G401 (cell line): ENCODE measurements at regions not wholly inside any gene's neighbourhood (a gene's known extent, or its start where the extent isn't known, plus 50 kb on each side); places are given as distances from the start of the nearest gene placed in this dataset.
"Not testable (repeated sequence)": the region's sequence is repeated elsewhere in the genome, so short reads cannot be mapped to it uniquely, and the experiment has no call there.

Experiments used
- DNase-seq: peaks from one replicate; pipeline ENCODE4 v3.0.0-alpha.2; 2015; ENCODE audit warnings: low spot score
- in situ Hi-C: cut with HindIII; loops from 2 replicates; pipeline ENCODE4 v1.10.0; 2016; ENCODE audit warnings: low sequenced_read_pairs, mixed read lengths

DNA sequence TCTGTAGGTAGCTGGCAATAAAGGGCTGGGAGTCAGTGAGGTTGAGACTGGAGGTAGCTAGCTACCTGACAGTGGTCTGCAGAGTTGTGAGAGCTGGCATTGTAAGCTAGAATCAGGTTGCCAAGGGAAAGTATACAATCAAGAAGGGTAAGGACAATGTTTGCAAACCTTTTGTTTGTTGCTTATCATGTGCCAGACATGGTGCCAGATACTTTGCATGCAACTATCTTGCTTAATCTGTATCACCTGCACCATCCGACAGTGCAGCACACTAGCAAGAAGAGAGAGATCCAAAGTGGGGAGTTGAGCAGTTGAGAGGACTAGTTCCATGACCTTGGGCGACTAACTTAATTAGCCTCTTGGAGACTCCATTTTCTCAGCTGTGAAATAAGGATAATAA is 236.4 kb downstream of the PDCD6IP start:
- no peak for DNase-seq
- in situ Hi-C loops: no loop called here

DNA sequence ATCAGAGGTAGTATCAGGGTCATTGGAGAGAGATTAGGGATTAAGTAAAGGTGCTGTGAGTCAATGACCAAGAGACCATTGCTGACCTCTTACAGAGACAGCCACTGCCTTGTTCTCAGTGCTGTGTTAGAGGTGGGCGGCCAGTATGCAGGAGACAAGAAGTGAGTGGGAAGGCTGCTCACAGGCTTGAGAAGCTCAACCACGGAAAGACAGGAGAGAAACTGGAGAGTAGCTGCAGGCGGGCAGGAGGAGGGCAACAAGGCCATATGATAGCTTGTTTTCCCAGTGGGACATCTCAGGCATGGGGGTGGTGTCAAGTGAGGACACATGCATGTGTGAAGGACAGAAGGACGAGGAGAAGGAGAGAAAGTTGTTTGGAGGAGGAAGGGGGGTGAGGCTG is 237.3 kb downstream of the PDCD6IP start:
- DNase-seq: no peak
- in situ Hi-C loops: no loop called here

DNA sequence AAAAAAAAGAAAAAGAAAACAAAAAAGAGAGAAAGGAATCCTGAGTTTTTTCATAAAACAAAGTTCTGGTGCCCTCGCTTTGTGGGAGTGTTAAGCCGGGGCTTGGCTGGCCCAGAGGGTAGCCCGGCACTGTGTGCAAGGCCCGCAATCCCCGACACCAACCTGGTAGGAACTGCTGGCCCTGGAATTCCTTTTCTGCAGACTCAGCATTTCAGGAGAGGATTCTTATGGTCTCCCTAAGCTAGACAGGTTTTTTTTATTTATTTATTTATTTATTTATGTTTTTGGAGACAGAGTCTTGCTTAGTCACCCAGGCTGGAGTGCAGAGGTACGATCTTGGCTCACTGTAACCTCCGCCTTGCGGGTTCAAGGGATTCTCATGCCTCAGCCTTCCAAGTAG is 238.8 kb downstream of the PDCD6IP start:
- in situ Hi-C loops: no loop called here

DNA sequence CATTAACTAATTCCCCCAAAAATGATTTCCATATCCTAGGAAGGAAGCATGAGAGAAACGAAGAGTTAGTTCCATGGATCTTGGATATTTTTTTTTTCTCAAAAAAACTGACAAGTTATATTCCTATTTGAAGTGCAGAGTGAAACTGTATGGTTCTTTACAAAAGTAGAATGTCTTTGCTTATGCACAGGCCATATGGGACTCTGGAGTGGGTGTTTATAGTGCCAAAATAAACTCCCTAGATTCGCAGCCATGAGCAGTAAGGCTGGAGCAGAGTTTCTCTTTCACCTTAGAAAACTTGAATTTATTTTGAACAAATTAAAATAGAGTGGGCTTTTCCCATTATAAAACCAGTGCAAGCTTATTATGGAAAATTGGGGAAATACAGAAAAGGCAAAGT is 239.7 kb downstream of the PDCD6IP start:
- in situ Hi-C loops: no loop called here
- DNase-seq: no peak

More for the DNA sequence above, 238.8 kb downstream of the PDCD6IP start:
- DNase-seq: no peak

DNA sequence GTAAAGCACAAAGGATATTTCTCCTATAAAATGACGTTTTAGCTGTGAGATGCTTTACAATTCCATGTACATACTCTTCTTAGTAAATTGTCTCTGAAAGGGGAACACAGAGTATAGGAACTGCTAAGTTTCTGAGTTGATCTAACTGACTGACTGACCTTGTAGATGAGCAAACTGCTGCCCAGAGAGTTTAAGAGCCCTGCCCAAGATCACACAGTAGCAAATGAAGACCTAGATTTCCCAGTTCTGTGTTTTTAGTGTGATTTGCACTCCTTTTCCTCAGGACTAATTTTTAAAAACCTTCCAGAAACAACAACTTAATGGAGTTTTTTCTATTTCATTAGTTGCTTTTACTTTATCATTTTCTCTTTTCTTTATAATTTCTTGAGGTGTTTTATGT is 247.7 kb downstream of the PDCD6IP start:
- DNase-seq: no peak
- in situ Hi-C loops: no loop called here

DNA sequence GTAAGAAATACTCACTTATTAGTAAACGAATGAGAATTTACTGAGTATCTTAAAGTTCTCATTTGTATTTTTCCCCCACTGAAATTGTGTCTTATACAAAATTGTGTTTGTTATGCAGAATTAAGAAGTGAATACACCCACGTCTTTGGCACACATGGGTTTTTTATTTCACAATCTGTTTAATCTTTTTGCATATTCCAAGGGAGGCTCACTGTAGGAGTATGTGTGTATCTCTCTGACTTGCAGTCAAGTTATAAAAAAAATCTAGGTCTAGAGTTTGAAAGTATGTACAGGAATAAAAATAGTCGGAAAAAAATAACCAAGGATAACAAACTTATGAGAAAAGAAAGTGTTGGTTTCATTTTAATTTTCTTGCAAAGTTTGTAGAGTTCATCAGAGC is 255.2 kb downstream of the PDCD6IP start:
- DNase-seq: no peak
- in situ Hi-C loops: no loop called here

DNA sequence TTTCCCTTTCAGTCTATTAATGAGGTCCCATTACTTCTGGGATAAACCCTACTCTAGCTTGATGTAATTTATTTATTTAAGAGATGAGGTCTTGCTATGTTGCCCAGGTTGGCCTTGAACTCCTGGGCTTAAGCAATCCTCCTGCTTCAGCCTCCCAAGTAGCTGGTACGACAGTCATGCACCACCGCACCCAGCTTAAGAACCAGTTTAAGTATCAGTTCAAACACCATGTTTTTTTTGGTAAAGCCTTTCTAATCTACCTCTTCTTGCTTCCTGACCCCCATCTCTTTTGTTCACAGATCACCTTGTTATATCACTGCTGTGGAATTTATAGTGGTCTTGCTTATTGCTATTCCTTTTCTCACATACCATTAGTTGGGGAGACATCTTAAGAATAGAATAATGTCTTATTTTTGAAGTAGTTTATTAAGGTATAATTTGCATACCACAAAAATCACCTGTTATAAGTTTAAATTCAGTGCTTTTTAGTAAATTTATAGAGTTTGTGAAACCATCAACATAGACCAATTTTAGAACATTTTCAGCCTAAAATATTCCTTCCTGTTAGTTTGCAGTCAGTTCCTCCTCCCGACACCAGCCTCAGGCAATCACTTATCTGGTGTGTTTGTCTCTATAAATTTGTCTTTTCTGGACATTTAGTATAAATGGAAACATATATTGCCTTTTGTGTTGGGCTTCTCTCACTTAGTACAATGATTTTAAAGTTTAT is 257.9 kb downstream of the PDCD6IP start:
- in situ Hi-C loops: no loop called here

DNA sequence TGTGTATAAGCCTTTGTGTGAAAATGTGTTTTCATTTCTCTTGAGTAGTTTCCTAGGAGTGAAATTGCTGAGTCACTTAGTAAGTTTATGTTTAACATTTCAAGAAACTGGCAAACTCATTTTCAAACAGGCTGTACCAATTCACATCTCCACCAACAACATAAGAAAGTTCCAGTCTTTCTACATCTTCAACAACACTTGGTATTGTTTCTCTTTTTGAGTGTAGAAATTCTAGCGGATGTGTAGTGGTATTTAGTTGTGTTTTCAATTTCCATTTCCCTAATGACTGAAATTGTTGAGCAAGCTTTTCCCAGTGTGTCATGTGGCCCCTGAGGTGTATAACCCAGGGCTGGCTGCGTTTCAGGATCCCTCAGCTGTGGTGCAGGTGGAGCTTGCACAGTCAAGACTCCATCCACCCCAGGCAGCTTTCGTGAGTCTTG is 258.5 kb downstream of the PDCD6IP start:
- in situ Hi-C loops: no loop called here
- DNase-seq: no peak

More for the DNA sequence above, 257.9 kb downstream of the PDCD6IP start:
- DNase-seq: no peak

DNA sequence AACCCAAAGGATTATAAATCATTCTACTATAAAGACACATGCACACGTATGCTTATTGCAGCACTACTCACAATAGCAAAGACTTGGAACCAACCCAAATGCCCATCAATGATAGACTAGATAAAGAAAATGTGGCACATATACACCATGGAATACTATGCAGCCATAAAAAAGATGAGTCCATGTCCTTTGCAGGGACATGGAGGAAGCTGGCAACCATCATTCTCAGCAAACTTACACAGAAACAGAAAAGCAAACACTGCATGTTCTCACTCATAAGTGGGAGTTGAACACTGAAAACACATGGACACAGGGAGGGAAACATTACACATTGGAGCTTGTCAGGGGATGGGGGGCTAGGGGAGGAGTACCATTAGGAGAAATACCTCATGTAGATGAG is 262.6 kb downstream of the PDCD6IP start:
- DNase-seq, in situ Hi-C loops: not testable (repeated sequence)

DNA sequence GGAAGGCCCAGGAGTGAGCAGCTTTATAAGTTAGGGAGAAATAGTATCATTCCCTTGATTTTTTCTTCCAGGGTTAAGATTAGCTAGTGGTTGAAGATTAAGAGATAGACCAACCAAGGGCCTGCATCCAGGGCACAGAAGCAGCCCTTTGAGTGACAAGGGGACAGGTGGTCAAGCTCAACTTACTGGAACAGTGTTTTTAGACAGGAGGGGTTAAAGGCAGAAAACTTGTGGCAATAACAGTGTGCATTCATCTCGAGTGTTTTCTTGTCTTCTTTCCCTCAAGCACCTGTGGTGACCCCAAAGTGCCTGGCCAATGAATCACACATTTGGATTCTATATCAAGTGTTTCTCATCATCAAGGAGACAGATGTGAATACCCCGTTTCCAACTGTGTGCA is 267.5 kb downstream of the PDCD6IP start:
- in situ Hi-C loops: no loop called here
- DNase-seq: no peak

DNA sequence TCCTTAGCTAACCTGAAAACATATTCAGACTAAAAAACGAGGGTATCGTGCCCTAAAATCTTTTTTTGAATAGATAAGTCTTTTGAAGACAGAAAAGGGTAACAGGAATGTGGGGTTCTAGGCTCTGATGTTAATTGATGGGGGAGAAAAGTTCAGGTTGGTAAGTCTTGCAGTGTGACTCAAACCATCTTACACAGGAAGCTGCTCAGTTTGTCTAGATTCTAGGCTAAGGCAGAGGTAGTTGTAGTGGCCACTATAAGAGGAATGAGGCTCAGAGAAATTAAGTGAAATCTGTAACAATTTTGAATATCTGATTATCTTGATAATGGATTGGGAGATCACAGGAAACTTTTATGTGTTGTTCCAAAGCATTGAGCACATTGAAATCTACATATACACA is 267.9 kb downstream of the PDCD6IP start:
- no peak for DNase-seq
- in situ Hi-C loops: no loop called here

DNA sequence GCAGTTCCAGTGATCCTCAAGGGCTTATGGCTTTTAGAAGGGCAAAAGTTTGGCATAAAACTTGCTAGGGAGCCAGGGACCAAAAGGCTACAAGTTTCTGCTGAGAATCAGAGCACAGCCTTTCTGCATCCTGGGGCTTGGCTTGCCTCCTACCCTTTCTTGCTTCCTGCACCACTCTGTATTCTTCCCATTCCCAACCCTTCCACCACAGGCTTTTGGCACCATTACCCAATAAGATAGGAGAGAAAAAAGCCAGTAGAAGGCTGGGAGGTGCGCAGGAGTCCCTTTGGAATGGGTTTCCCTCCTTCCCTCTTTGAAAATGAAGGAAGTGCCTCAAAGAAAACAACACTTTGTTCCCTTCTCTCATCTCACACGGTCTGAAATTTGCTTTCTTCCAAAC is 268.6 kb downstream of the PDCD6IP start:
- in situ Hi-C loops: no loop called here
- DNase-seq: peak; percentile 33

DNA sequence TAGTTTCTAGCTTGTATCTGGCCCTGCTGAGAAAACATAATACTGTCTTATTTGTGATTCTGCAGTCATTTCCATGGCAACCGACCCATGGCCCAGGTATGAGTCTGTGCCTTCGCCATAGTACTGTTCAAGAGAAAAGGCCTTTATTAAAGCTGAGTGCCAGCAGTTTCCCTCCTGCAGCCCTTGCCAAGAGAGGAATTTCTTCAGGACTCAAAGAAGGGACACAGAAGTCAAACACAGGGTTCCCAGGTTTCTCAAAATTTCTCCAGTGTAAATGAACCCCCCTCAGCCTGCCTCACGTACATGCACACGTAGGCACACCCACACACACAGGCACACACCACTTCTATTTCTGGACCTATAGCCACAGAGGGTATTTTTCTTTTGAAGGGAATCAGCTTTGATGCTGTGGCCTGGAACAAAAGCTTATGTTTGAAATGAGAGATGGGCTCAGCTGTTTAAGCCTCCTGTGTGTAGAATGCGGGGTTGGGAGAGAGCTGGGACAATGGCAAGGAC is 269.2 kb downstream of the PDCD6IP start:
- in situ Hi-C loops: no loop called here
- peak; percentile 81 for DNase-seq

DNA sequence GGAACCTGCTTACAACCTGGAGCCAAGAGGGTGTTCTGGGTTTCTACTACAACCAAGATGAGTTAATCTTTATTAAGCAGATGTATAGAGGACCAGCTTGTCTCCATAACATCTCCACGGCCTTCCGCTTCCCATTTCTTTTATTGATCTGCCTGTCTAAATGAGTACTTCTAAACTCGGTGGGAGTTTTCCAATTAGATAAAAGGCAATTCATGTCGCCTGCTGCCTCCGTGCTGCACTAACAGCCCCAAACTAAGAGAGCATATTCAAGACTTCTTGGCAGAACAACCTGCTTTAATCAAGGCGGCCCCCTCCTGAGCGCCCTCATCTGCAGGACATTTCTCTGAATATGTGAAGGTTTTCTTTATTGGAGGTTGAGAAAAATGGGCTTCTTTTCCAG is 270.1 kb downstream of the PDCD6IP start:
- peak; percentile 22 for DNase-seq
- in situ Hi-C loops: no loop called here

DNA sequence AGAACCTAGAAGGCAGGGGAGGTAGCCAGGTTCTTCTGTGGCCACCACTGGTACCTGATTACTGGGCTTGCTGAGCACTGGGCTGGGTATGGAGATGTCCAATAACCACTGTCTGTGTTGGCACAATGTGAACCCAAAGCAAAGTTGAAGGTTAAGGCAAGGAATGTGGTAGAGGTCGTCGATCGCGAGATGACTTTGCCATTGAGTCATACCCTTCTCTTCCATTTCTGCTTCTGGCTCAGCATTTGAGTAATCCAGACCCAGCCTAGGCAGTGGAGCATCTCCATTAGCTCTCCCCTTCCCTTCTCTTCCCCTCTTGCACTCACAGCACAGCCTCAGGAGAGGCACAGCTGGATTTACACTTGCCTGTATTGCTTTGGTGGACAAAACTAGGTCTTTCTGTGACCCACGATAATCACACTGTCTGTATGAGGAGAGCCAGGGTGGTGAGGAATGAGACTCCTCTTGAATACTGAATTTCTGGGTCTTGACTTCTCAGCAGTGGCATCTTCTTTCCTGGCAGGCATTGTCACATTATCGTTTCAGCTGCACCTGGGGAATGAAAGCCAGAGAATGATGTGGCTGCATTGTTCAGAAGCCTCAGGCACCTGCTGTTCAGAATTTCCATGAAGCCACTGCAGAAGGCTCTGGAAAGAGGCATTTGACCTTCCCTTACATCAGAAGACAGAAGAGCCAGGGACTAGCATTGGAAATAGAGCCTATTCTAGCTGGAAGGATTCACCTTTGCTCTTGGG is 272.6 kb downstream of the PDCD6IP start:
- DNase-seq: no peak
- in situ Hi-C loops: no loop called here

DNA sequence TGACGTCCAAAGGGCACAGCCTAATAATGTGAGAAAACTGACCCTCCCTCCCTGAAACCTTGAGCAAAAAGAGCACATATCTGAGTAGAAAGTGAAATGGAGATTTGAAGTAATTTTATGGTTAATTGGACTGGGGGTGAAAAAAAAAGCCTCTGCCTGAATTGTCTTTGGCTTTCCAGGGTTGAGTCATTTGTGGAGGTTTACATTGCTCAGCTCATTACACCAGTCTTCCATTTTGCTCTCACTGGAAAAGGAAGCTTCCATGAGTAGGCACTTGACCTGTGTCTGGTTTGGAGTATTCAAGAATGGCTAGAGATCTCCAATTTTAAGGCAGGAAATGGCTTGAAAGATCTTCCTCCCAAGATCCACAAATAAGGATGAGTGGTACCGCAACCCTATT is 273.9 kb downstream of the PDCD6IP start:
- in situ Hi-C loops: no loop called here
- no peak for DNase-seq

DNA sequence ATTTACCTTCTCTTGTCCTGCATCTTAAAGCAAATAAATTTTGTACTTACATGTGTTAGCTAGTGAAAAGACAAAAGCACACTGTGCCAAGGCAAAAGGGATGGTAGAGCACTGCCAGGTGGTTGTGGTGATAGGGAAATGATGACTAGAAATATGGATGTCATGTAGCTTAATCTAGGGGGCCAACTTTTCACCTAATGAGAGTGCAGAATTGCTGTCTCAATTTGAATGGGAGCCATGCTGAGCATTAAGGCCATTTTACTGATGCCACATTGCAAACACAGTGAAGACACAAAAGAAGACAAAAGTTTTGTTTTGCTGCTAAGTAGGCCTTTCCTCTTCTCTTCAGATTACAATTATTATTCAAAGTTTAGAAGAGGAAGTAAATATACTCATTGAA is 274.7 kb downstream of the PDCD6IP start:
- DNase-seq: no peak
- in situ Hi-C loops: no loop called here

DNA sequence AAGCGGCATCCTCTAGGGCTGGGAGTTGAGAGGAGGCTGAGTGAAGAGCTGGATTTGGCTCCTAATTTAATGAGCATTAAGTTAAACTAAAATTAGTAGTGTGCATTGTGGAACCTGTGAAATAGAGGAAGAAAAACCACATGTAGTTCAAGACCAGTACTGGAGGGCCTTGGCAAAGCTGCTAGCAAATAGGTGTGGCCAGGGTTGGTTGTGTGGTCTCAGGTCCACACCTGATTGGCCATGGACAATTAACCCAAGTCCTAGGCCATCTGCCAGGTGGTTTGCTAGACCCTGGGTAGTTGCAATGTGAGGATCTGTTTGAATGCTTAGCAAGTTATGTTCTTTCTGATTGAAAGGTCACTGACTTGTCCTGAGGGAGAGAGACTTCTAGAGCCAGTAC is 275.5 kb downstream of the PDCD6IP start:
- in situ Hi-C loops: no loop called here
- no peak for DNase-seq

DNA sequence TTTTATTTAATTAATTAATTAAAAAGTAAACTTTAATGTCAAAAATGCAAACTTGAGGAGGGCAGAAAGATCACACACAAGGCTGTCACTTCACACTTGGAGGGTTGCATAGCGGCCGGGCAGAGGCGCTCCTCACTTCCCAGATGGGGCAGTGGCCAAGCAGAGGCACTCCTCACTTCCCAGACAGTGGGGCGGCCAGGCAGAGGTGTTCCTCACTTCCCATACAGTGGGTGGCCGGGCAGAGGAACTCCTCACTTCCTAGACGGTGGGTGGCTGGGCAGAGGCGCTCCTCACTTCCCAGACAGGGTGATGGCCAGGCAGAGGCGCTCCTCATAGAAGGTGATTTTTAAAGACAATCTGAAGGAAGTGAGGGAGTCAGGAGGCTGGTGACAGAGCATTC is 277.5 kb downstream of the PDCD6IP start:
- DNase-seq: no peak
- in situ Hi-C loops: no loop called here

DNA sequence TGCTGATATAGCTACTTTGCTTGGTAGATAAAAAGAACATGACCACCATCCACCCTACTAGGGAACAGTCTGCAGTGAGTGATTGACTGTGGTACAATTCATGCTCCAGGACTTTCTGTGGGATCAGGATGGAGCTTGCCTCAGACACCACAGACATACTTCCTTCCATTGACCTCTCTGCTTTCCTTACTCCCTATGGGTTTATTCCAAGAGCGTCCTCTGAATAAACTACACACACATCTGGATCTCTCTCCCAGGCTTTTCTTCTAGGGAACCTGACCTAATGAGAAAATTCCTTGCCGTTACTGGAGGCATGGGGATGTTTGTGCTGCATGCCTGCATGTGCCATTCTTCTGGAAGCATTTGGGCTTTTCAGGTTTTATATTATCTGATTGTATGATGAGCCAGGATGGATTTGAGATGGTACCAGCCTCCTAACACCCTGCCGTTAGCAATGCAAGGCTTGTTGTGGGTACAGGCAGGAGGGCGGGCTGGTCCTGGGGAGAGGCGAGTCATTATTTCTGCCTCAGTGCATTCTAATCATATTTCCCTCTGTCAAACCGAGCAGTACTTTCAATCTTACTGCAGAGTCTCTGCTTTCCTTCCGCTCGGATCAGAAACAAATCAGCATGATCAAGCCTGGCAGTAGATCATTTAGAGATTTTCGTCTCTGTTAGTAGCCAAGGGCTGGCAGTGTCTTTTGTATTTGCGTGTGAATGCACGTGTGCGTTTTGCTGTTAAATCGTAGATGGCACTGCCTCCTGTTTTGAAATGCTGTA is 279.2 kb downstream of the PDCD6IP start:
- in situ Hi-C loops: no loop called here

More for the DNA sequence above, 279.2 kb downstream of the PDCD6IP start:
- peak; percentile 87 for DNase-seq
